NCI-H446 treated with DMSO at 0.1 percent for 48 hours (cell line): ENCODE measurements at regions not wholly inside any gene's neighbourhood (a gene's known extent, or its start where the extent isn't known, plus 50 kb on each side); places are given as distances from the start of the nearest gene placed in this dataset.
"Not testable (repeated sequence)": the region's sequence is repeated elsewhere in the genome, so short reads cannot be mapped to it uniquely, and the experiment has no call there.

Experiments
- DNase-seq: peaks from one replicate; lab custom pipeline; 2025; lab: John Stamatoyannopoulos, UW

- DNase-seq = no peak
Measured at GRCh38 chr1:185540295-185540694, 193.9 kb upstream of the HMCN1 start.

- no peak for DNase-seq
Measured at GRCh38 chr1:185539277-185539943, 194.8 kb upstream of the HMCN1 start.

GRCh38 chr1:185538309-185538898 lies 195.8 kb upstream of the HMCN1 start:
- DNase-seq = not testable (repeated sequence)

GRCh38 chr1:185537596-185537995 lies 196.6 kb upstream of the HMCN1 start:
- DNase-seq = no peak

- no peak for DNase-seq
Measured at GRCh38 chr1:185536165-185536920, 197.8 kb upstream of the HMCN1 start.

- DNase-seq = no peak
Measured at GRCh38 chr1:185535621-185536020, 198.6 kb upstream of the HMCN1 start.

- no peak for DNase-seq
Measured at GRCh38 chr1:185534801-185535200, 199.4 kb upstream of the HMCN1 start.

- DNase-seq = no peak
Measured at GRCh38 chr1:185533596-185533995, 200.6 kb upstream of the HMCN1 start.

GRCh38 chr1:185532856-185533255 lies 201.3 kb upstream of the HMCN1 start:
- DNase-seq = no peak

- DNase-seq = no peak
Measured at GRCh38 chr1:185531838-185532237, 202.4 kb upstream of the HMCN1 start.

- no peak for DNase-seq
Measured at GRCh38 chr1:185530215-185530614, 204.0 kb upstream of the HMCN1 start.

GRCh38 chr1:185529673-185530072 lies 204.5 kb upstream of the HMCN1 start:
- no peak for DNase-seq

GRCh38 chr1:185528084-185528676 lies 206.0 kb upstream of the HMCN1 start:
- no peak for DNase-seq

GRCh38 chr1:185526344-185527307 lies 207.6 kb upstream of the HMCN1 start:
- DNase-seq = no peak

GRCh38 chr1:185520188-185520920 lies 203.3 kb upstream of the IVNS1ABP start:
- no peak for DNase-seq

GRCh38 chr1:185517808-185518419 lies 200.9 kb upstream of the IVNS1ABP start:
- no peak for DNase-seq

- not testable (repeated sequence) for DNase-seq
Measured at GRCh38 chr1:185517301-185517700, 200.3 kb upstream of the IVNS1ABP start.

- DNase-seq = no peak
Measured at GRCh38 chr1:185515696-185516095, 198.7 kb upstream of the IVNS1ABP start.

GRCh38 chr1:185514311-185514710 lies 197.3 kb upstream of the IVNS1ABP start:
- no peak for DNase-seq

- no peak for DNase-seq
Measured at GRCh38 chr1:185512442-185512841, 195.4 kb upstream of the IVNS1ABP start.
